ENCODE measurements at regions not wholly inside any gene's neighbourhood (a gene's known extent, or its start where the extent isn't known, plus 50 kb on each side); places are given as distances from the start of the nearest gene placed in this dataset.

DNA sequence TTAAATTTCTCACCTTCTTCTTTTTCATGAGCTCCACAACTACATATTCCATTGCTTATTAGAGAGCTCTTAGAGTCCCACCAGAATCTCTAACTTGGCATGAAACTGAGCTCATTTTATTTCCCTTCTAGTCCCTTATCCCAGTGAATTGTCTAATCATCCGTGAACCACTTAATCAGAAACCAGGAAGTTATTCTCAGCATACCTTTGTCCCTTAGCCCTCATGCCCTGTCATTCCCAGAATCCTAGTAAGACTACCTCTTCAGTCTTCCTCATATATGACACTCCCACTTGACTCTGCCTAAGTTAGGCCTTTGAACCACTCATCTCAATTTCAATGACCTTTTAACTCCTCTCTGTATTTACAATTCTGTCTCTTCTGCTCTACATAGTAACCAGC lies 93.0 kb upstream of the PAPPA start:
- TF ChIP-seq, protein P1, sequence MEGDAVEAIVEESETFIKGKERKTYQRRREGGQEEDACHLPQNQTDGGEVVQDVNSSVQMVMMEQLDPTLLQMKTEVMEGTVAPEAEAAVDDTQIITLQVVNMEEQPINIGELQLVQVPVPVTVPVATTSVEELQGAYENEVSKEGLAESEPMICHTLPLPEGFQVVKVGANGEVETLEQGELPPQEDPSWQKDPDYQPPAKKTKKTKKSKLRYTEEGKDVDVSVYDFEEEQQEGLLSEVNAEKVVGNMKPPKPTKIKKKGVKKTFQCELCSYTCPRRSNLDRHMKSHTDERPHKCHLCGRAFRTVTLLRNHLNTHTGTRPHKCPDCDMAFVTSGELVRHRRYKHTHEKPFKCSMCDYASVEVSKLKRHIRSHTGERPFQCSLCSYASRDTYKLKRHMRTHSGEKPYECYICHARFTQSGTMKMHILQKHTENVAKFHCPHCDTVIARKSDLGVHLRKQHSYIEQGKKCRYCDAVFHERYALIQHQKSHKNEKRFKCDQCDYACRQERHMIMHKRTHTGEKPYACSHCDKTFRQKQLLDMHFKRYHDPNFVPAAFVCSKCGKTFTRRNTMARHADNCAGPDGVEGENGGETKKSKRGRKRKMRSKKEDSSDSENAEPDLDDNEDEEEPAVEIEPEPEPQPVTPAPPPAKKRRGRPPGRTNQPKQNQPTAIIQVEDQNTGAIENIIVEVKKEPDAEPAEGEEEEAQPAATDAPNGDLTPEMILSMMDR (conservative IDR thresholded peaks at IDR 0.05; ENCODE audit: low read length) = no peak
- no peak for DNase-seq (ENCODE audit: low read depth)
- no peak overlapping the region for H3K4me3 ChIP-seq (ENCODE audit: low read length)

DNA sequence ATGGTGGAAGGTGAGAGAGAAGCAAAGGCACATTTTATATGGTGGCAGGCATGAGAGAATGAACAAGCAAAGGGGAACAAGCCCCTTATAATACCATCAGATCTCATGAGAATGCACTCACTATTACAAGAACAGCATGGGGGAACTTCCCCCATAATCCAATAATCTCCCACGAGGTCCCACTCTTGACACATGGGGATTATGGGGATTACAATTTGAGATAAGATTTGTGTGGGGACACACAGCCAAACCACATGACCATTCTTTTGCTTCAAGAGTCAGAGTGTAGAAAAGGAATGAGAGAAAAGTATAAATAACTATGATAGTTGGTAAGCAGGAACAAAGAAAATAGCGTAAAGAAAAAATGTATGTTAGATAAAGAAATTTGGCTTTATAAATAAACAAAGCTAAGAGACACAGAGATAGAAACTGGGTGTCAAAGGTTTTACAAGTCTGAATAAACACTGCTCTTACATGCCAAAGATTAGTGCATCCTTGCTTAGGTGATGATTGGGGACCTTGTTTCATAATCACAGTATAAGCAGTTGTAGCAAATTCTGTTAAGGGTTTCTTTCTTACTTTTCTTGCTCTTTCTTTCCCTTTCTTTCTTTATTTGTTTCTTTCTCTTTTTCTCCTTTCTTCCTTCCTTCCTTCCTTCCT lies 91.9 kb upstream of the PAPPA start:
- TF ChIP-seq, protein P1 (conservative IDR thresholded peaks at IDR 0.05; ENCODE audit: low read length) = no peak
- no peak overlapping the region for H3K4me3 ChIP-seq (ENCODE audit: low read length)
- no peak for DNase-seq (ENCODE audit: low read depth)

DNA sequence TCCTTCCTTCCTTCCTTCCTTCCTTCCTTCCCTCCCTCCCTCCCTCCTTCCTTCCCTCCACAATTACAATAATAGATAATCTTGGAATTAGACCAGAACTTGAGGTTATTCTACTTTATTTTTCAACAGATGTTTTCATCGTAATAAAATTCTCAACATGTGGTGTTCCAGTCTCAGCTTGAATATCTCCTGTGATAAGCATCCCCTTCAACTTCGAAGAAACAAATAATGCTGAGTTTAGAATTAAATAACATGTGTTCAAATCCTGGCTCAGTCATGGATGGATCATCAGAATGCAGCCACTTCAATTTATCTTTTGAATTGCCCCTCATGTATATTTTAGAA lies 91.4 kb upstream of the PAPPA start:
- TF ChIP-seq, protein P1 (conservative IDR thresholded peaks at IDR 0.05; ENCODE audit: low read length) = no peak
- H3K4me3 ChIP-seq (ENCODE audit: low read length) = no peak overlapping the region
- DNase-seq (ENCODE audit: low read depth) = no peak

DNA sequence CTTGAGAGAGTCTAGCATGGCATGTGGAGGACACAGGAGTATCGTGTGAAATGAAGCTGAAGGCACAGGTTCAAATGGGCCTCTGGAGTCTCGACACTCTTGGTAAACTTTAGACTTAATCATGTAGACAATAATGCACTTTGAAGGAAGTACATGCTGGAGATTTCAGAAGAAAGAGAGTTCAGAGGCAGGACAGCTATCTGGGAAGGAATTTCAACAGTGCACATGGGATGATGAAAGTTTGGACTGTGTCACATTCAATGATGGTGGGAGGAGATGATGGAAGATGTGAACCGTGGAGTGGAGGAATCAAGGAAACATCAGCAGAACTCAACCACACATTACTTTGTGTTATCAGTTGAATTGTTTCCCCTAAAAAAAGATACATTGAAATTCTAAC lies 88.6 kb upstream of the PAPPA start:
- no peak for DNase-seq (ENCODE audit: low read depth)
- TF ChIP-seq, protein P1 (conservative IDR thresholded peaks at IDR 0.05; ENCODE audit: low read length) = no peak
- no peak overlapping the region for H3K4me3 ChIP-seq (ENCODE audit: low read length)

DNA sequence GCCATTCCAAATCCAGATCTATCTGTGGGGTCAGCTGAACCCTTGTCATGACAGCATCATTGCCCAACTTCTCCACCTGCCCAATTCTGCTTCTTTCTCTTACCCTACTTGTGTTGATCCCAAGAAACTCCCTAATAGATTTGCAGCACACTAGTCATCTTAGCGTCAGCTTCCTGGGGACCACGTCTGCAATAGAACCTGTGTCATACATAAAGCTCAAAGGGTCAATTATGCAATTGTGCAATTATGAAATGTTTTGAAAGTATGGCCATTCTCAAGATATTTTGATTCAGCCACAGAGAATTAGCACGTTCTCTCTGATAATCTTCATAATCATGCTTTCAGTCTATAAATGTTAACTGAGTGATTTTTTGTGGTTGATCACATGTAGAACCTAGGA lies 87.4 kb upstream of the PAPPA start:
- TF ChIP-seq, protein P1 (conservative IDR thresholded peaks at IDR 0.05; ENCODE audit: low read length) = no peak
- H3K4me3 ChIP-seq (ENCODE audit: low read length) = no peak overlapping the region
- DNase-seq (ENCODE audit: low read depth) = no peak

DNA sequence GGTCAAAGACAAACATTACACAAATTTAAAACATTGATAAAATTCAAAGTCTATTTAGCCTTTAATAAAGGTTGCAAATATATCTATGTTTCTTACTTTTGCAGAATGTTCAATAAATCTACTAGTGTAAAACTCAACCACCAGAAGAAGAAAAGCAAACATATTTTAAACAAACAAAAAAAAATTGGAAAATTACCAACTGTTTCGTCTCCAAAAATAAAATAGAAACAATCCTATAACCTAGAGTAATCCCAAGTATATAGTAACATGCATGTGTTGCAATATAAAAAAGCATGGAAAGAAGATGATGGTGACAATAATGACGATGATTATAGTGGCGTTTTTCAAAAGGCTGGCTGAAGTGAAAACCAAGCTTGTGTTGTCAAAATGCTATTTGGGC lies 86.0 kb upstream of the PAPPA start:
- no peak overlapping the region for H3K4me3 ChIP-seq (ENCODE audit: low read length)
- TF ChIP-seq, protein P1 (conservative IDR thresholded peaks at IDR 0.05; ENCODE audit: low read length) = no peak
- no peak for DNase-seq (ENCODE audit: low read depth)

DNA sequence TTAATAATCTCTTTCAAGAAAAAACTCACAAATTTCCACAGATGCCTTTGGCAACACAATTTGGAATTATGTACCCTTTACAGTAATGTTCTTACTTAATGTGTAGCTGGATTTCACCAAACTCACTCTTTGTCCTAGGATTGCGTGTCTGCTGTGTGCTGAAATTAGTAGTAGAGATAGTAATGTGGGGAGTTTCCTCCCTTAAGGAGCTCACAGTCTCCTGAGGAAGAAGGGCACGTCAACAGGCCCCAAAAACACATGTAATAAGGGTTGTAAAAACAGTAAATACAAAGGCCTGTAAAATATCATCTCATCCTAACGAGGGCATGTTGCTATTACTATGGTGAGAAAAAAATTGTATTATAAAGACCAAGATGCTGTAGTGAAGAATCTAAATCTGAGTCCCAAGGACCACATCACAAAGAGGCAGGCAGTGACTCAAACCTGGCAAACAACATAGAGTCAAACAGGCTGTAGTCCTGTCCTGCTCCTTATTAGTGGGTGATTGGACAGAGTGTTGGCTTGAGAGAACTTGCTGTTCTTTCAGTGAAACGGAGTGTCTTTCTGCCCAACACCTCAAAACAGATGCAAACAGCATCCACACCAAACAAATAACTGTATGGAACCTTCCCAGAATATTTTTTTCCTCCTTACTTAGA lies 83.2 kb upstream of the PAPPA start:
- DNase-seq (ENCODE audit: low read depth) = peak; percentile 61

More for the DNA sequence above, 83.2 kb upstream of the PAPPA start:
- H3K4me3 ChIP-seq (ENCODE audit: low read length) = no peak overlapping the region
- TF ChIP-seq, protein P1 (conservative IDR thresholded peaks at IDR 0.05; ENCODE audit: low read length) = no peak

Data from AG10803 (cell line).